ENCODE measurements at regions not wholly inside any gene's neighbourhood (a gene's known extent, or its start where the extent isn't known, plus 50 kb on each side); places are given as distances from the start of the nearest gene placed in this dataset.
A peak's percentile ranks its signal among the peaks of the same experiment; 100 is the strongest.
"Not testable (repeated sequence)": the region's sequence is repeated elsewhere in the genome, so short reads cannot be mapped to it uniquely, and the experiment has no call there.

DNA sequence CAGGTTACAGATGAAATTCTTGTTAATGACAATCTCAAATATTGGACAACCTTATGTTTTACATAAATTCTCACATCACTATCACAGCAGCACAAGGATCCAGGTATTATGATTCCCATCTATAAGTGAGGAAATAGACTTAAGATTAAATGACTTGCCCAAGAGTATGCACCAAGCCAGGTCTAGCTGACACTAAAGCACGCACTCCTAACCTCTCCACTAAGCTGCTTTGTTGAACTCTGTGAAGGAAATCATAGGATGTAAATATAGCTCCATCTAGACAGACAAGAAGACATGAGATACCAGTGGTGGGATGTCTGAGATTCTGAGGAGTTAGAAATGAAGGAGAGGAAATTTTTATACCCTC is 87.9 kb downstream of the PHLDA1 start:
- DNase-seq (ENCODE audit: low spot score) = no peak

DNA sequence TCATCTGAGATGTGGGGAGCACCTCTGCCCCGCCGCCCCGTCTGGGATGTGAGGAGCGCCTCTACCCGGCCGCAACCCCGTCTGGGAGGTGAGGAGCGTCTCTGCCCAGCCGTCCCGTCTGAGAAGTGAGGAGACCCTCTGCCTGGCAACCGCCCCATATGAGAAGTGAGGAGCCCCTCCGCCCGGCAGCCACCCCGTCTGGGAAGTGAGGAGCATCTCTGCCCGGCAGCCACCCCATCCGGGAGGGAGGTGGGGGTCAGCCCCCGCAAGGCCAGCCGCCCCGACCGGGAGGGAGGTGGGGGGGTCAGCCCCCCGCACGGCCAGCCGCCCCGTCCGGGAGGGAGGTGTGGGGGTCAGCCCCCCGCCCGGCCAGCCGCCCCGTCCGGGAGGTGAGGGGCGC is 89.9 kb downstream of the PHLDA1 start:
- DNase-seq (ENCODE audit: low spot score) = not testable (repeated sequence)

DNA sequence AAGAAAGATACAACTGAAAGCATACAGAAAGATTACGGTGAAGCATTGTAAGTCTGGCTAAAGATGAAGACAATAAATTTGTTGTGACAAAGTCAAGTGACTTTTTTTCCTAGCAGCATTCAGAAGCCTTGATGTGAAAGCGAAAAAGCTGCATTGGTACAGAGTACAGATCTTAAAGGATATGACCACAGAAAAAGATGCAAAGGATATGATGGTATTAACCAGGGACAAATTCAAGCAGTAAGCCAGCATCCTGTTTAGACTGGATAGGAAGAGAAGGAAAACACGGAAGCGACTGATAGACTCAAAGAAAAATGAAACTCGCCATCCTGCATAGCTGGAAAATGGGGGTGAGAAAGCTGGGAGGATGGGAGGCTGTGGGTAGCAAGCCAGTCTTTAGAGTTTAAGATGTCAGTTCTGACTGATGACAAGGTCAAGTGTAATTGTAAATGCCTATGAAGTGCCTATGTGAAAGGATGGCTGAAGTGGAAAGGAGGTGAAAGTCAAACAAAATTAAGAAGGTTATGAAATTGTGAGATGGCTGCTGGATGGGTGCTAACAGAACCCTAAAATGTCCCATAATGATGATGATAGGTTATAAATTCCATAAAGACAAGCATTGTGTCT is 92.4 kb downstream of the PHLDA1 start:
- no peak for DNase-seq (ENCODE audit: low spot score)

DNA sequence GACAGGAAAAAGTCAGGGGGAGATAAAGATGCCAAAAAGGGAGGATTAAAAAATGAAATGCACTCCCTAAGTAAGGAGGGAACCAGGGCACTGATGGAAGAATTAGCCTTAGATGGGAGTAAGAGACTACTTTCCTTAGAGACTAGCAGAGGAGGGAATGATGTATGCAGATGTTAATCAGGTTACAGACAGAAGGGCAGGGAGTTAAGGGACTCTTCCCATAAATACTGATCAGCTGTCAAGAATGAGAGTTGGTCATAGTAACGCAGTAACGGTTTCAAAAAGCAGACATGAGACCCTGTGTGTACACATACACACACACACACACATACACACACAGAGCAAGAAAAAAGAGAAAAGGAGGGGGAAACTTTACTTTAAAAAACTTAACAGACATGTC is 93.4 kb downstream of the PHLDA1 start:
- DNase-seq (ENCODE audit: low spot score) = no peak

DNA sequence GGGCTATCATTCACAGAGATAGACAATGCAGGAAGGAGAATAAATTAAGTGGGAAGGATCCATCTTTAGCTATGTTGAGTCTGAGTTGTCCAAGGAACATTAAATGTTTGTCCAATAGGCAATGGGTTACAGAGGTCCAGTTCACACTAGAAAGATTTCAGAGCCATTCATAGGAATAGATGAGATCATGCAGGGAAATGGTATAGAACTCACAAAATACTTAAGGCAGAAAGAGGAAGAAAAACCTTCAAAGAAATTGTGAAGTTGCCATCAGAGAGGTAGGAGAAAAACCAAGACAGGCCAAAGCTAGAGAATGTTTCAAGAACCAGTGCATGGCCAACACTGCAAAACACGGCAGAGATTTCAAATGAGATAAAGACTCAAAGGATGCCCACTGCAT is 94.1 kb downstream of the PHLDA1 start:
- DNase-seq (ENCODE audit: low spot score) = no peak

DNA sequence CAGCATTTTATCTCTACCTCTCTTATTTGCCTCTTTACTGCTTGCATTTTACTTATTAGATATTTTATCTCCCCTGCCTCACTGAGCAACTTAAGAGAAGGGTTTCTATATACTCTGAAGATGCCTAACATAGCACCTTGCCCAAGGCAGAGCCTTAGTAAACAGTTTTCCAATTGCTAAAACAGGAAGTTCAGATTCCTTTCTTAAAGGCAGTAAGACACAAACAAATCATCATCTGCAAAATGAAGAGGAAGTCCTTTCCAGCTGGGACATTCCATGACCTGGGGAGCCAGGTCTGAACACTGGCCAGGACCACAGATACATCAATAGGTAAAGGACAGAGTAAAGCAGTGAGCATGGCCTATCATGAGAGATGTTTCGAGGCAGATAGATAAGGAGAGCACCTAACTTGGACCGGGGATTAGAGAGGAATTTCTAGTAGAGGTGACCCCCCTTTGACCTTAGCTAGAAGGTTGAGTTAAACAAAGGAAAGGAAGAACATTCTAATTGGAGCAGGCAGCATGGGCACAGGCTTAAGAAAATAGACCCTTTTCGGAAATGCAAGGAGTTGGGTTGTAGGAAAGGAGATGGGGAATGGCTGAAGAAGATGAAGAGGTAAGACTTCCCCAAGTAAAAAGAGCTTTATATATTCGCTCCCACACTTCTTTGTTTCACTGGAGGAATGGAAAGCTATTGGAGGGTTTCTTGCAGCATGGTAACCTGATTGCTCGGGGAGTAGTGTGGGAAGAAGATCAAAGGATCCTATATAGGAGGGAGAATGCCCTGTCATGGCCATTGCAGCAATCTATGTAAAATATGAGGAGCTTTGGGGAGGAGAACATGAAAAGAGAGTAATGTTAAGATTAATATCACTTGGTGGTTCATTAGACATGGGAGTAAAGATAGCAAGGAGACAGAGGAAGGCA is 94.8 kb downstream of the PHLDA1 start:
- no peak for DNase-seq (ENCODE audit: low spot score)

DNA sequence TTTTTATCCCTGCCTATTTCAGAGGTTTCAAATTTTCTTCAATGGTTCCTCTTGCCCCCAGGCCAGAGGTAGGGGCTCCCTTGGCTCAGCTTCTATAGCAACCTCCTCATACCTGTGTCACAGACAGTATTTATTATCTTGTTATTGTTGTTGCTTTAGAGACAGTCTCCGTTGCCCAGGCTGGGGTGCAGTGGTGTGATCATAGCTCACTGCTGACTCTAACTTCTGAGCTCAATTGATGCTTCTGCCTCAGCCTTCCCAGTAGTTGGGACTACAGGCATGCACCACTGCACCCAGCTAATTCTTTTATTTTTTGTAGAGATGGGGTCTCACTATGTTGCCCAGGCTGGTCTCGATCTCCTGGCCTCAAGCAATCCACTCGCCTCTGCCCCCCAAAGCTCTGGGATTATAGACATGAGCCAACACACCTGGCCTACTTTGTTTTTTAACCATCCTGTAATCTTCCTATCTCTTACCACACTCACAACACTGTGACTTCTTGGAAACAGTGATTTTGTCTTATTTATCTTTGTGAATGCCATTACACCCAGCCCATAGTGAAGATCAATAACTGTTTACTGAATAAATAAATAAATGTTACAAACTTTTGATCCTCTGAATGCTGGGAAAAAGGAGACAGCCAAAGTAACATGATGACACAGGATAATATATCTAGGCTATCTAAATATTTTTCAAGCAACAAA is 95.9 kb downstream of the PHLDA1 start:
- DNase-seq (ENCODE audit: low spot score) = no peak

DNA sequence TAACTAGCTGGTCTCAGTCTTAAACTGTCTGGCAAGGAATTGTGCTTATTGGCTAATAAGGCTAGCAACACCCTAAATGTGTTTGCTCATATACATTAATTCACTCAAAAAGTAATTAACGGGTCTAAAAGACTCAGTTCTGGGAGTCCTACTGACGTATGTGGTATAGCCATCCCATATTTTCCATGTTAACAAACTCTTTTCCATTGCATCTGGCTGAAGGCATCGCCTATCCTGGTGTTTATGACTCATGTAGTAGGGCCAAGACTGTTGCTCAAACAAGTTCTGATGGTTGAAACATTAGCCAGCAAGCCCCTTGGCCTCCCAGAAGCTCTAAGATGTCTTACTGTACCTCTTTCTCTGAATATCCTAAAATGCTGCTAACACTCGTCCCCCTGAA is 98.5 kb downstream of the PHLDA1 start:
- DNase-seq (ENCODE audit: low spot score) = no peak

DNA sequence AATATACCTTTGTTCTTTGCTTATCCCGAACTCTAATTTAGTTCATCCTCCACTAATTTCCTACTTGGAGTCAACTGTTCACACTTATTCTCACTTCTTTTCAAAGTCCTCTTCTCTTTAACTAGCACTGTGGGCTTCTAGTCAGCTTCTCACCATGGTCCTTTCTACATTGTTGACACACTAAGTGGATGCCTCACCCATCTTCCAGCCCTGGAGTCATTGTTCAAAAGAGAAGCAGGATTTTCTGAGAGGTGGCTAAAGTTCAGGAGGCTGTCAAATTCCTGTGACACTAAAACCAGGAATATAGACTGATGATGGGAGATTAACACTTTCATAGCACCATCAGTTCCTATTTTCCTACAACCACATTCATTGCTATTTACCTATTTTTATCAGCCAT is 99.3 kb downstream of the PHLDA1 start:
- no peak for DNase-seq (ENCODE audit: low spot score)

DNA sequence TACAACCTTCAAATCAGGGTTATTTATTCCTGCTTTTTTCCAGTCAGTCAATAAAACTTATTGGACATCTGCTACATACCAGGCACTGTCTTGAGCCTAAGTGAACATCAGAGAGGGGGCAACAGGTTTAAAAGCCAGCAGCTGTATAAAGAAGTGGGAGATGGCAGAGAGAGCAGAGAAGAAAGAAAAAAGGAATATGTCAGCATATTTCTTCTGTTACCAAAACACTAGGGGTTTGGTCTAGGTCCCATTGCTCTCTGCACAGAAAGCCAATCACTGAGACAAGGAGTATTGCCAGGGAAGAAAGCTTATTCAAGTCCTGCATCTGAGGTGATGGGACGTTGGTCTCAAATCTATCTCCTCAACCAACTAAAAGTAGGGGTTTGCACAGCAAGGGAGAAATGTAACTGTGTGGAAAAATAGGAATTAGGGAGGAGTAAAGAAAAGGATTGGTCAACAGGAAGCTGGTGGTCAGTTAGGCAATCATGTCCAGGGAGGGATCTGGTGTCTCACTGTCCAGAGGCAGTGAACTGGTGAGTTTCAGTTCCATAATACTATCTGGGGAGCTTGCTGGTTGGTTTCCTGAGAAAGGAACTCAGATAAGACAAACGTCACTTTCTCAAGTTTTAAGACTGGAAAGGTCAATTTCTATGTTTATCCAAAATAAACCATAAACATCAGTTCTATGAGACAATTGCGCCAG is 107.5 kb downstream of the PHLDA1 start:
- no peak for DNase-seq (ENCODE audit: low spot score)

DNA sequence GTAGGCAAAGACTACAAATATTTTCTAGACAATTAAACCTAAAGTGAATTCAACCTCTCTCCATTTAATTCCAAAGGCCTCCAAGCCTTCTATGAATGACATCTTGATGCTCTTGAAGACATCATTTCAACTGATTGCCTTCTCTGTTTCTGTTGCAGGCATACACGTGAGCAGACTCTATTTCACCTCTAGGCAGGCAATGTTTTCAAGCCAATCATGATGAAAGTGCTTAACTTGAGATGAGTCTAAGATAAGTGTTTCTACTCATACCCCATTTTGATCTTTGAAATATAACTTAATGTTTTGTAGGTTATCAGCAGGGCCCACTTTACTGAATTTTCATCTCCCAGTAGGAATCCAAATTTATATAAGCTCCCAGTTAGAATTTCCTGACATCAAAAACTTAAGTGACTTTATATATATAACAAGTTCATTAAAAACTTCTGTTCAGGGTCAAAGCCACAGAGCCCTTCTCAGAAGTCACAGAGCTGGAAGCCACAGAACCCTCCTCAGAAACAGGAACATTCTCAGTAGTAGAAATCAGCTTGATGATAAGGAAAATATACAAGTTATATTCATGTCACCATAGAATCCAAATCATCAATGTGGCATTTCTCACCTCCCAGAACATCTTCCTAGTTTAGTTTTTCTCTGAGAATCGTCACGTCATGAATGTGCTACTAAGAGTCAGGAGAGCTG is 108.5 kb downstream of the PHLDA1 start:
- DNase-seq (ENCODE audit: low spot score) = no peak

DNA sequence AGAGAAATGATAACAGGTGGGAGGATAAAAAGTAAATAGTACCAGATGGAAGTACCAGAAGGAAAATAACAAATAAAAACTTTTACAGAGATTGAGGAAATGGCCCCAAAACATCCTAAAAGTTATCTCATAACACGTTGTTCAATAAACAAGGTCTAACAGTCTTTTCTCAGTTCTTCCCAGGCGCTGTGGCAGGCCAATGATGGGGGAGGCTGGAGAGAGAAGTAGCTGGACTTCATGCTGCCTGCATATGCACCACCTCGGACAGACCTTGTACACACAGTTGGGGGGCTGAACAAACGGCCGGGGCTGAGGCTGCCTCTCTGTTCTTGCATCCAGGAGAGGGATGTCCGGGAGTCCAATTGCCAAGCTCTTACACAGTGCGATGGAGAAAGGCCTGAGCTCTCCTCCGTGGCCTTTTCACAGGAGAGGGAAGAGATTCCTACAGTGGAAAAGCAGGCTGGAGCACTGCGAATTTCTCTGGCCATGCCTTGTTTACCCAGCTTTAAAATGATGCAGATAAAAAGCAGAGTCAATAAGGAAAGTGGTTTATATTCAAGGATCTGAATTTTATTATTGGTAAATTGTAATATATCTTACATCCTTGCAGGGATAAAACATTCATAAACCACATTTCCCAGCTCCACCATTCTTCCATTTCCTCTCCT is 109.8 kb downstream of the PHLDA1 start:
- no peak for DNase-seq (ENCODE audit: low spot score)

DNA sequence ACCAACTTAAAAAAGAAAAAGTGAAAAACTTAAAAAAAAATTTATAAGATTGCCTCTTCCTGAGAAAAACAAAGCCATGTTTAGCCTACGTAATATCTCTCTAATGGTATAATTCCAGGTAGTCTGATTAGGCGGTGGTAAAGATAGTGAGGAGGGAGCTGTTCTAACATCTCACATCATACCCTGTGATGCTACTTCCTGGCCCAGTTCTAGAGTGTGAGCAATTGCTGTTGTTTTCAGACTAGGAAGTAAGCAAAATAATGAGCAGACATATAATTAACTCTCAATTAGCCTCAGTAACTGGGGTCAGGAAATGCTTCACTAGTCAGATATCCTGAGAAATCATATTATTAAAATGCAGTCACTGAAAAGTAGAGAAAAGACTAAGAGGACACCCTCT is 113.9 kb downstream of the PHLDA1 start:
- DNase-seq (ENCODE audit: low spot score) = no peak

DNA sequence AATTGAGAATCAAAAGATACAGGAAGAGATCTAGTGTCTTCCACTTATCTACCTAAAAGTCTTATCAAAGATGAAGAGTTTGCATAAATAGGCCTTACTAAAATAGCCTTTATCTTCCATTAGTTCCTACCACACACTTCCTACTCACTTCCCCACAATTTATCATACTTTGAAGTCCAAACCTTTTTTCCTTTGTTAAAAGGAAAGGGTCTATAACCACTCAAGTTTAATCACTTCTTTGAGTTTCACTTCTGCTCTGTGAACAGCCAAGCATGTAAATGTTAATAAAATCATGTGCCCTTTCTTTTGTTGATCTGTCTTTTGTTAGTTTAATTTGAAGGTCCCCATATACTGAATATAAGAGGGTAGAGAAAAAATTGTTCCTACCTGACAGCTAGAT is 114.5 kb downstream of the PHLDA1 start:
- DNase-seq (ENCODE audit: low spot score) = no peak

DNA sequence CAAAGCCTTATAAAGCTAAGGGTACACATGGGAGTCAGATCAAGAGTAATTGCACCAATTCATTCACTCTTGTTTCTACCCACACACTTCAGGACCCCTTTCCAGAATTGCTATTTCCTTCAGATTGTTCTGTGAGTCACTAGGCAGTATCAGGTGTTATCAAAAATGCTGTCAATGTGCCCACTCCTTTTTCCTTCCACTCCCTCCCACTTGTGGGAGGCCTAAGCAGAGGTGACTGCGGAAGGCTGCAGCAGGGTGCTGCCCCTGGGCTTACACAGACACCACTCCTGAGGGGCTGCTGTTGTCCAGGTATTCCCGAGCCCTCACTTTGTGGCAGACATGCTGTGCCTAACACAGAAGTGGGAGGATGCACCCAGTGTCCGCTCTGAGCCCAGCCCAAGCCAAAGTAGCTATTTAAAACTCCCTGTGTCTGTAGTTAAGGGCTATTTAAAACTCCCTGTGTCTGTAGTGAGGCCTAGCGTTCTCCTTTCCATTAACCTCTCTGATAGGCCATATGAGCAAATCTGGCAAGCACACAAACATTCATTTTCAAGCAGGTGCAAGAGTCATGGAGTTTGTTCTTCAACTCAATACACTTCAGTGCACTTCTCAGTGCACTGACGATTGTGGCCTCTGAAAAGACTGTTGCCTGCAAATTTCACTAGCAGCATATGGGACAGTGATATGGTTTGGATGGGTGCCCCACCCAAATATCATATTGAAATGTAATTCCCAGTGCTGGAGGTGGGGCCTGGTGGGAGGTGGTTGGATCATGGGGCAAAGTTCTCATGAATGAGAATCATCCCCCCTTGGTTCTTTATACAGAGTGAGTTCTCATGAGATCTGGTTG is 117.8 kb downstream of the PHLDA1 start:
- no peak for DNase-seq (ENCODE audit: low spot score)

DNA sequence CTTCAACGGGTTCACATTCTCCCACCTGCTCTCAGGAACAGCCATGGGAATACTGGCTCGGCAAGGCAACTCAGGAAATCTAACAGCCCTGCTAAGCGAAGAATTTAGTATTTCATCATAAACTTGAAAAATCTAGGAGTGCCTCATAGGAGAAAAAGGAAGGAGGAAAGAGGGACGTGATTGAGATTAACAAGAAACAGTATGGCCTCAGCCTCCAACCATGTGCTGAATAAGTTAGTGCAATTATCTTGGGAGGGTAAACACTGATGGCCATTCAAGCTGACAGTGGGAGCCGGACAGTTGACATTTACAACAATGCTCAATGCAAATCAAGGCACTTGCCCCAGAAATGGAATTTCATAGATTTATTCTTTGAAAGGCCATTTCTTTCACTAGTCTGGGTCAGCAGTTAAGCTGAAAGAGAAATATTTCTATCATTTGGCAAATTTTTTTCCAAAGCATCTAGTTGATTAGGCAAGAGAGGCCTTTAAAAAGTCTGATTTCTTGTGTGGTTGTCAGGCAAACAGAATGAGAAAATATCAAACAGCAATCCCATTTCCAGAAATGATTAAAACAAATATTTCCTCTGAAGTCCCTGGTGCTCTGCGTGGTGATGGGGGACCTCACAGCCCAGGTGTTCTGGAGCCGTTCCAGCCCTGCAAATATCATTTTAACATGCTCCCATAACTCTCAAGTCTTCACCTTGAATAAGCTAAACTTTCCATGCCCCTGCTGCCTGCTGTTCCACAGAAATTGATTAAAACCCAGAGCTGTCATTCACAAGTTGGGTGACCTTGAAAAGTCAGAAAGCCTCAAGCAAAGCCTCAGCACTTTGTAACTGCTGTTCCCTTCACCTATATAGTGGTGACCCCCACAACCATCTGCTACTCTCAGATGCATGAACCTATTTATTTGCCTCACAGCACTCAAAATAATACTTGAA is 121.6 kb downstream of the PHLDA1 start:
- no peak for DNase-seq (ENCODE audit: low spot score)

DNA sequence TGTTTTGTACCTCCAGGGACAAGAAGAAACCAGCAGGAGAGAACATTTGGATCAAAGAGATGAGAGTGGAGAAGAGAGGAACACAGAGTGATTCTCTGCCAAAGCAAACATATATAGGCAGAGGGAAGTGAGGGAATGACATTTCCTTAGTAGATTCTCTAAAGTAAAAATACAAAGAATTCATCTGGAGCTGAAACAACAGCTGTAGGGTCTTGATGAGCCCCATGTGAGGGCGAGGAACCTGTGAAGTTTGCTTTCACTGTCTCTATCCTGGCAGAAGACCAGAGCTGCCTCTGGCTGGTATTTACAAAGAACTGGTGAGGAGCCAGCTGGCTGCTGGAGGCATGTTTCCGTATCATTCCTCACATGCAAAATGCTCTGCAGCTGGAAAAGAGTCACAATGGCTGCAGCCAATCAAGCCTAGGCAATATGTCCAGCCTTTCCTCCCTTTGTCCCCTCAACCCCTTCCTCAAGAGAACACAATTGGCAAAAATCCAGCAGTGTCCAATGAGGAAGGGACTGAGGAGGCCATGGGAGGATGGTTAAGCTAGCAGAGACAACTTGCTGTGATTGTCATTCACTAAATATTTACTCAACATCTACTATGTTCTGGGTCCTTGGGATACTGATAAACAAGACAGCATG is 122.5 kb downstream of the PHLDA1 start:
- DNase-seq (ENCODE audit: low spot score) = peak; percentile 57

DNA sequence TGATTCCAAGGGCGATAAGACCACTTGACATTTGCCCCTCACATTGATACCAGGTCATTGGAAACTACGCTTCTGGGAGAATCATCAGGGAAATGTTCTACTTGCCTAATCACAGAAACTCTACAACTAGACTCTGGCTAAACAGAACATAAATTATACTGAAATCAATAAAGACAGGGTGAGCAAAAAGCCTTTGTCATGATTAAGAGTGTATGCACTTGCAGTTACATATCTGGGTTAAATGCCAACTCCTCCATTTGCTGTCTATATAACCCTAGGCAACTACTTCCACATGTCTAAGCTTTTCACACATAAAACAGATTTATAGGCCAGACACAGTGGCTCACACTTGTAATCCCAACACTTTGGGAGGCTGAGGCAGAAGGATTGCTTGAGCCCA is 125.7 kb downstream of the PHLDA1 start:
- no peak for DNase-seq (ENCODE audit: low spot score)

All from Ammon's horn (tissue), 1 donor.